ENCODE measurements at regions not wholly inside any gene's neighbourhood (a gene's known extent, or its start where the extent isn't known, plus 50 kb on each side); places are given as distances from the start of the nearest gene placed in this dataset.
"Not testable (repeated sequence)": the region's sequence is repeated elsewhere in the genome, so short reads cannot be mapped to it uniquely, and the experiment has no call there.

GRCh38 chr20:1737134-1737533 lies 79.6 kb upstream of the SIRPG start:
- TF ChIP-seq CTCF (IDR thresholded peaks at IDR 0.05; ENCODE audit: unreplicated experiment) = no peak
- Mint-ChIP-seq H3K4me3 (ENCODE audit: low read depth, unreplicated experiment) (no peak overlapping the region), H3K4me1 (ENCODE audit: low read depth, unreplicated experiment) (no peaks in the 10 kb centered on the region), H3K27ac (ENCODE audit: unreplicated experiment) (no peak overlapping the region), H3K9me3 (ENCODE audit: low read depth, unreplicated experiment) (no peaks in the 10 kb centered on the region), H3K36me3 (ENCODE audit: insufficient read depth, unreplicated experiment) (no peaks in the 10 kb centered on the region), H3K27me3 (ENCODE audit: unreplicated experiment) (peaks cover 13% of the 10 kb centered on the region)
- no peak for DNase-seq
- CTCF ChIA-PET = no interaction called here
- intact Hi-C loops (cut with micrococcal nuclease; ENCODE audit: unreplicated experiment) = no loop called here
- BruUV-seq (replicated peaks) = no TSS peak

DNA sequence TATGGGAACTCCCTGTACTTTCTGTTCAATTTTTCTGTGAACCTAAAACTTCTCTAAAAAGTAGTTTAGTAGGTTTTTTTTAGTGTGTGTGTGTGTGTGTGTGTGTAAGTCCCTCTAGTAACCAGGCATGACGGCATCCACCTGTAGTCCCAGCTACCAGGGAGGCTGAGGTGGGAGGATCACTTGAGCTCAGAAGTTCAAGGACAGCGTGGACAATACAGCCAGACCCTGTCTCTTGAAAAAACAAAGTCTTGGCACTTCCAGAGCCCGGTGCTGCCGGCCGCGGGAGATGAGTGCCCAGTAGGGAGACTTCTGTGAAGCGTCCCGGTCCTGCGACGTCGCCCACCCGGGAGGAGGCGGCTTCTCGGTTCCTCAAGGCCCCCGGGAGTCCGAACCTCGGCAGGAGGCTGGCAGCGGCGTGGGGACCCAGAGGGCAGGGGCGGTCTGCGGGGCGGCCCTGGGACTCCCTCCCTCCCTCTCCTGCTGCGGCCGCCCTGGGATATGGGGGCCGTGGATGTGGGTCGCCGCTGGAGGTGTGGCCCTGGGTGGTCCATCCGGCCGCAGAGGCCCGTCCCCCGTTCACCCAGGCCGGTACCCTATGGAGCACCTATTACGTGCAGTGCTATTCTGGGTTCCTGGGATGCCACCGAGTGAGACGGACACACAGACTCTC lies 78.0 kb upstream of the SIRPG start:
- Mint-ChIP-seq H3K36me3 (ENCODE audit: insufficient read depth, unreplicated experiment) (no peaks in the 10 kb centered on the region), H3K9me3 (ENCODE audit: low read depth, unreplicated experiment) (no peaks in the 10 kb centered on the region), H3K27ac (ENCODE audit: unreplicated experiment) (no peak overlapping the region), H3K4me3 (ENCODE audit: low read depth, unreplicated experiment) (no peak overlapping the region), H3K27me3 (ENCODE audit: unreplicated experiment) (no peaks in the 10 kb centered on the region), H3K4me1 (ENCODE audit: low read depth, unreplicated experiment) (no peaks in the 10 kb centered on the region)
- BruUV-seq (replicated peaks) = no TSS peak
- CTCF ChIA-PET = no interaction called here
- TF ChIP-seq CTCF (IDR thresholded peaks at IDR 0.05; ENCODE audit: unreplicated experiment) = no peak
- intact Hi-C loops (cut with micrococcal nuclease; ENCODE audit: unreplicated experiment) = loop anchor here (2.0 kb wide), 1 partner anchor 227 kb away; no protein-coding TSS in a partner anchor
- DNase-seq = no peak

- no TSS peak for BruUV-seq (replicated peaks)
- intact Hi-C loops (cut with micrococcal nuclease; ENCODE audit: unreplicated experiment) = loop anchor here (2.0 kb wide), 1 partner anchor 226 kb away; no protein-coding TSS in a partner anchor
- Mint-ChIP-seq H3K4me3 (ENCODE audit: low read depth, unreplicated experiment) (no peak overlapping the region), H3K9me3 (ENCODE audit: low read depth, unreplicated experiment) (no peaks in the 10 kb centered on the region), H3K27ac (ENCODE audit: unreplicated experiment) (no peak overlapping the region), H3K36me3 (ENCODE audit: insufficient read depth, unreplicated experiment) (no peaks in the 10 kb centered on the region), H3K27me3 (ENCODE audit: unreplicated experiment) (no peaks in the 10 kb centered on the region), H3K4me1 (ENCODE audit: low read depth, unreplicated experiment) (no peaks in the 10 kb centered on the region)
- no peak for TF ChIP-seq CTCF (IDR thresholded peaks at IDR 0.05; ENCODE audit: unreplicated experiment)
- CTCF ChIA-PET = interaction anchor here (0.9 kb wide), 1 partner anchor 201 kb away, joined by 3 read pairs; no protein-coding TSS in a partner anchor
- DNase-seq = no peak
Observed at GRCh38 chr20:1734269-1734858, 76.8 kb upstream of the SIRPG start.

DNA sequence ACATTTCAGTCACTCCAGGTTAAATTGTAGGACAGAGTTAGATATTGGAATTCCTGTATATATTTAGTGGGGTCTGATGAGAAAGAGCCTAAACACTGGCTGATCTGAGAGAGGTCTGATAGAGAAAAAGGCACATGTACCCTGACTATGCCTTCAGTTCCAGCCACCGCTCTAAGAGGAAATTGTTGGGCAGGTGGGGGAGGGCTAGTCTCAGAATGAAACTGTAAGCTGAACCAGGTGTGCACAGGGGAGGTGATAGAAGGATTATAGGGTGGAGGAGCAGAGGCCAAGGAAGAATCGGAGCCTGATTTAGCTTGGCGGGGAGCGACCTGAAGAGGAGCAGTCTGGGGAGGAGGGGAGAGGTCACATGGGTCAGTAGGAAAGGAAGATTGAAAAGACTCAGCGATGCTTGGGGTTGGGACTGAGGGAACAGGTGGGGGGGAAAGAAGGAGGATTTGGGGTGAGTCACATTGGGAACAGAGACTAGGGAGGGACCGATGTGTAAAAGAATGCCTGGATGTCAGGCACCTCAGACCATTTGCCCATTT lies 74.3 kb upstream of the SIRPG start:
- CTCF ChIA-PET; H3K36me3 Mint-ChIP-seq (ENCODE audit: insufficient read depth, unreplicated experiment); H3K4me1 Mint-ChIP-seq (ENCODE audit: low read depth, unreplicated experiment); BruUV-seq (replicated peaks); H3K9me3 Mint-ChIP-seq (ENCODE audit: low read depth, unreplicated experiment); H3K27me3 Mint-ChIP-seq (ENCODE audit: unreplicated experiment); H3K4me3 Mint-ChIP-seq (ENCODE audit: low read depth, unreplicated experiment); H3K27ac Mint-ChIP-seq (ENCODE audit: unreplicated experiment); DNase-seq; intact Hi-C loops (cut with micrococcal nuclease; ENCODE audit: unreplicated experiment): not testable (repeated sequence)

DNA sequence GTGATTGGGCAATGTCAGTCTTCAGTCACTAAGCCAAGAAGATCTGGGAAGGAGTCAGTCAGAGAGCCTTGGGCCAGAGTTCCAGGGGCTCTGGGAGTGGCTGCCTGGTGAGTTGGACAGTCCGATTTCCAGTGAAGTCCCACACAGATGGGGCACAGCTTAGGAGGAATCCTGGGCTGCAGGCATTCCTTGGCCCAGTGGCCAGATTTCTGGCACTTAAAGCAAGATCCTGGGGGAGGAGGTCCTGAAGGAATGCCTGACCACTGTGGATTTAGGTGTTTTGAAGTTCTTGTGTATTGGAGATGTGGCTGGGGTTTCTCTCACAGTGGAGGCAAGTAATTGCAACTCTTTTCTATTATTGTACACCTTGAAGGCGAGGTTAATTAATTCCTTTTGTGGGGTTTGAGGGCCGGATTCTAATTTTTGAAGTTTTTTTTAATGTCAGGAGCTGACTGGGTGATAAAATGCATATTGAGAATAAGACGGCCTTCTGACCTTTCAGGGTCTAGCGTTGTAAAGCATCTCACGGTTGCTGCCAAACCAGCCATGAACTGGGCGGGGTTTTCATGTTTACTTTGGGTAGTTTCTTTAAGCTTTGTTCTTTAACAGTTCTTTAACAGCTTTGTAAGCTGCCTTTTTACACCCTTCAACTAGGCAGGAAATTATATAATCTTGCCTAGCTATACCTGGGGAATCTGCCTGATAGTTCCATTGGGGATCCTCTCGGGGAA lies 73.6 kb upstream of the SIRPG start:
- intact Hi-C loops (cut with micrococcal nuclease; ENCODE audit: unreplicated experiment); H3K27ac Mint-ChIP-seq (ENCODE audit: unreplicated experiment); H3K36me3 Mint-ChIP-seq (ENCODE audit: insufficient read depth, unreplicated experiment); H3K4me3 Mint-ChIP-seq (ENCODE audit: low read depth, unreplicated experiment); H3K4me1 Mint-ChIP-seq (ENCODE audit: low read depth, unreplicated experiment); CTCF ChIA-PET; BruUV-seq (replicated peaks); H3K9me3 Mint-ChIP-seq (ENCODE audit: low read depth, unreplicated experiment); DNase-seq; H3K27me3 Mint-ChIP-seq (ENCODE audit: unreplicated experiment): not testable (repeated sequence)

DNA sequence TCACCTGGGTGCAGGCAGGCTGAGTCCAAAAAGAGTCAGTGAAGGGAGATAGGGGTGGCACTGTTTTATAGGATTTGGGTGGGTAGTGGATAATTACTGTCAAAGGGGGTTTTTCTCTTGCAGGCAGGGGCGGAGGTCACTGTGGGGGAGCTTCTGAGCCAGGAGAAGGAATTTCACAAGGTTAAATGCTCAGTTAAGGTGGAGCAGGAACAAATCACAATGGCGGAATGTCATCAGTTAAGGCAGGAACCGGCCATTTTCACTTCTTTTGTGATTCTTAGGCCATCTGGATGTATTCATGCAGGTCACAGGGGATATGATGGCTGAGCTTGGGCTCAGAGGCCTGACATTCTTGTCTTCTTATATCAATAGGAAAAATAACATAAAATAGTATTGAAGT lies 69.7 kb upstream of the SIRPG start:
- DNase-seq; intact Hi-C loops (cut with micrococcal nuclease; ENCODE audit: unreplicated experiment); H3K9me3 Mint-ChIP-seq (ENCODE audit: low read depth, unreplicated experiment); CTCF ChIA-PET; H3K4me1 Mint-ChIP-seq (ENCODE audit: low read depth, unreplicated experiment); H3K4me3 Mint-ChIP-seq (ENCODE audit: low read depth, unreplicated experiment); H3K36me3 Mint-ChIP-seq (ENCODE audit: insufficient read depth, unreplicated experiment); H3K27ac Mint-ChIP-seq (ENCODE audit: unreplicated experiment); BruUV-seq (replicated peaks): not testable (repeated sequence)
- H3K27me3 Mint-ChIP-seq (ENCODE audit: unreplicated experiment) = peaks cover 33% of the 10 kb centered on the region
